SH-SY5Y (cell line): ENCODE measurements at regions not wholly inside any gene's neighbourhood (a gene's known extent, or its start where the extent isn't known, plus 50 kb on each side); places are given as distances from the start of the nearest gene placed in this dataset.

Source experiments
- GATA2 ChIP-seq: IDR thresholded peaks from 2 replicates; pipeline ENCODE4 v1.6.1; 2011; ENCODE audit warnings: mild to moderate bottlenecking, low read depth, low read length
- GATA3 ChIP-seq: IDR thresholded peaks from 2 replicates; pipeline ENCODE4 v1.6.1; 2011; ENCODE audit warnings: low read depth, mild to moderate bottlenecking, low read length, moderate library complexity

DNA sequence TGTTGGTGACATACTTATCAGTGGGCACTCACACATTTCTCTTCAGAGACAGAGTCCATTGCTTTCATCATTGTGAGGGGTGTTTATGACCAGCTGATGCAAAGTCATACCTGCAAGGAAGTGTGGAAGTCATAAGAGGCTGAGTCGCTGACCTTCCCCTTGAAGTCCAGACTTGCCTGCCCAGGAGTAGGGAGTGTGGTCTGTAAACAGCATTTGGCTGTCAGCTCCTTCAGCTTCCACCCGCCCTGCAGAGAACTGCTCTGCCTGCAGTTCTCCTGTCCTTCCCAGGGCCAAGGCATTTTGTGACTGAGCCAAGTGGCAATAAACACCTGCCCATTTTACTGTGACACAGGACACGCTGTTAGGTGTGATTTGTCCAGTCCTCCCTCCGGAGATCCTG is 801.3 kb downstream of the BCL11B start:
- TF ChIP-seq GATA2 (no peak), GATA3 (no peak)
